IgD-negative memory B cell (primary cell): ENCODE measurements at regions not wholly inside any gene's neighbourhood (a gene's known extent, or its start where the extent isn't known, plus 50 kb on each side); places are given as distances from the start of the nearest gene placed in this dataset.
"Not testable (repeated sequence)": the region's sequence is repeated elsewhere in the genome, so short reads cannot be mapped to it uniquely, and the experiment has no call there.

Experiments
- H3K27ac Mint-ChIP-seq, 3 donors: one replicate each; pipeline ENCODE4 v1.8.0; 2020 to 2022; ENCODE audit warnings: mild to moderate bottlenecking in 3 of 3, mixed read lengths in 3 of 3, moderate library complexity in 1 of 3
- H3K27me3 Mint-ChIP-seq: one replicate; pipeline ENCODE4 v1.8.0; 2021; ENCODE audit warnings: mixed read lengths
- H3K36me3 Mint-ChIP-seq: one replicate; pipeline ENCODE4 v1.8.0; 2020; ENCODE audit warnings: mild to moderate bottlenecking, mixed read lengths
- H3K4me1 Mint-ChIP-seq, 3 donors: one replicate each; pipeline ENCODE4 v1.8.0; 2020 to 2022; ENCODE audit warnings: mixed read lengths in 3 of 3, mild to moderate bottlenecking in 1 of 3
- H3K4me3 Mint-ChIP-seq, 4 donors: one replicate each; pipeline ENCODE4 v1.8.0; 2020 to 2022; ENCODE audit warnings: mild to moderate bottlenecking in 4 of 4, mixed read lengths in 4 of 4, moderate library complexity in 3 of 4
- H3K9me3 Mint-ChIP-seq, 3 donors: one replicate each; pipeline ENCODE4 v1.8.0; 2020 to 2021; ENCODE audit warnings: mixed read lengths in 3 of 3, mild to moderate bottlenecking in 1 of 3

GRCh38 chr15:63434576-63435186, 53.0 kb upstream of the CA12 start:
- no peaks in the 10 kb centered on the region for H3K9me3 Mint-ChIP-seq
- H3K27me3 Mint-ChIP-seq: peaks cover 6% of the 10 kb centered on the region
- peaks cover 1% of the 10 kb centered on the region for H3K36me3 Mint-ChIP-seq
- no peak overlapping the region for H3K27ac Mint-ChIP-seq
- H3K4me1 Mint-ChIP-seq: peaks cover 0 to 6% (median 4%) of the 10 kb centered on the region in 3 donors
- H3K4me3 Mint-ChIP-seq: no peak overlapping the region

- Mint-ChIP-seq H3K4me3 (no peak overlapping the region), H3K4me1 (peaks cover 0 to 6% (median 4%) of the 10 kb centered on the region in 3 donors), H3K9me3 (no peaks in the 10 kb centered on the region), H3K27ac (no peak overlapping the region), H3K36me3 (peaks cover 1% of the 10 kb centered on the region), H3K27me3 (peaks cover 12% of the 10 kb centered on the region)
Observed at GRCh38 chr15:63435204-63435820, 53.7 kb upstream of the CA12 start.

GRCh38 chr15:63436341-63436740, 54.7 kb upstream of the CA12 start:
- peaks cover 12% of the 10 kb centered on the region for H3K27me3 Mint-ChIP-seq
- no peaks in the 10 kb centered on the region for H3K9me3 Mint-ChIP-seq
- H3K27ac Mint-ChIP-seq: no peak overlapping the region
- peaks cover 0 to 6% (median 4%) of the 10 kb centered on the region in 3 donors for H3K4me1 Mint-ChIP-seq
- H3K36me3 Mint-ChIP-seq: peaks cover 3% of the 10 kb centered on the region
- no peak overlapping the region for H3K4me3 Mint-ChIP-seq

- H3K27me3 Mint-ChIP-seq: peaks cover 12% of the 10 kb centered on the region
- no peaks in the 10 kb centered on the region for H3K9me3 Mint-ChIP-seq
- H3K4me3 Mint-ChIP-seq: no peak overlapping the region
- H3K4me1 Mint-ChIP-seq: peaks cover 0 to 6% (median 4%) of the 10 kb centered on the region in 3 donors
- H3K27ac Mint-ChIP-seq: no peak overlapping the region
- H3K36me3 Mint-ChIP-seq: peaks cover 2% of the 10 kb centered on the region
Observed at GRCh38 chr15:63436872-63437375, 55.3 kb upstream of the CA12 start.

- Mint-ChIP-seq H3K4me3 (no peak overlapping the region), H3K4me1 (peaks cover 0 to 6% (median 4%) of the 10 kb centered on the region in 3 donors), H3K27me3 (peaks cover 6% of the 10 kb centered on the region), H3K27ac (no peak overlapping the region), H3K9me3 (no peaks in the 10 kb centered on the region), H3K36me3 (peaks cover 2% of the 10 kb centered on the region)
Observed at GRCh38 chr15:63439536-63440264, 58.1 kb upstream of the CA12 start.

GRCh38 chr15:63440265-63440648, 58.6 kb upstream of the CA12 start:
- H3K9me3 Mint-ChIP-seq: no peaks in the 10 kb centered on the region
- peaks cover 6% of the 10 kb centered on the region for H3K27me3 Mint-ChIP-seq
- no peak overlapping the region for H3K27ac Mint-ChIP-seq
- peaks cover 0 to 6% (median 4%) of the 10 kb centered on the region in 3 donors for H3K4me1 Mint-ChIP-seq
- peaks cover 2% of the 10 kb centered on the region for H3K36me3 Mint-ChIP-seq
- H3K4me3 Mint-ChIP-seq: no peak overlapping the region

- H3K4me1 Mint-ChIP-seq: peaks cover 0 to 5% (median 2%) of the 10 kb centered on the region in 3 donors
- H3K27ac Mint-ChIP-seq: no peak overlapping the region
- H3K36me3 Mint-ChIP-seq: peaks cover 2% of the 10 kb centered on the region
- H3K9me3 Mint-ChIP-seq: no peaks in the 10 kb centered on the region
- peaks cover 6% of the 10 kb centered on the region for H3K27me3 Mint-ChIP-seq
- H3K4me3 Mint-ChIP-seq: no peak overlapping the region
Observed at GRCh38 chr15:63440756-63441155, 59.1 kb upstream of the CA12 start.

- Mint-ChIP-seq H3K4me1 (peaks cover 0 to 4% (median 1%) of the 10 kb centered on the region in 3 donors), H3K9me3 (no peaks in the 10 kb centered on the region), H3K4me3 (peak overlapping the region in 1 of 4 donors; percentile 20), H3K27ac (no peak overlapping the region), H3K36me3 (peaks cover 2% of the 10 kb centered on the region), H3K27me3 (peaks cover 6% of the 10 kb centered on the region)
Observed at GRCh38 chr15:63441266-63441665, 59.6 kb upstream of the CA12 start.

- no peak overlapping the region for H3K4me3 Mint-ChIP-seq
- no peak overlapping the region for H3K27ac Mint-ChIP-seq
- H3K9me3 Mint-ChIP-seq: no peaks in the 10 kb centered on the region
- peaks cover 2% of the 10 kb centered on the region for H3K36me3 Mint-ChIP-seq
- no peaks in the 10 kb centered on the region for H3K4me1 Mint-ChIP-seq
- peaks cover 6% of the 10 kb centered on the region for H3K27me3 Mint-ChIP-seq
Observed at GRCh38 chr15:63442080-63442479, 60.4 kb upstream of the CA12 start.

GRCh38 chr15:63444611-63445010, 59.8 kb upstream of the USP3 start:
- H3K4me3 Mint-ChIP-seq: no peak overlapping the region
- H3K27ac Mint-ChIP-seq: no peak overlapping the region
- H3K4me1 Mint-ChIP-seq: peaks cover 0 to 3% (median 3%) of the 10 kb centered on the region in 3 donors
- no peaks in the 10 kb centered on the region for H3K9me3 Mint-ChIP-seq
- peaks cover 2% of the 10 kb centered on the region for H3K36me3 Mint-ChIP-seq
- H3K27me3 Mint-ChIP-seq: peaks cover 6% of the 10 kb centered on the region

GRCh38 chr15:63446255-63446654, 58.1 kb upstream of the USP3 start:
- peaks cover 0 to 3% (median 3%) of the 10 kb centered on the region in 3 donors for H3K4me1 Mint-ChIP-seq
- no peaks in the 10 kb centered on the region for H3K36me3 Mint-ChIP-seq
- peaks cover 3% of the 10 kb centered on the region for H3K27me3 Mint-ChIP-seq
- H3K27ac Mint-ChIP-seq: peak overlapping the region in 2 of 3 donors; percentile 21 to 59
- no peaks in the 10 kb centered on the region for H3K9me3 Mint-ChIP-seq
- no peak overlapping the region for H3K4me3 Mint-ChIP-seq

- no peak overlapping the region for H3K4me3 Mint-ChIP-seq
- peaks cover 0 to 3% (median 3%) of the 10 kb centered on the region in 3 donors for H3K4me1 Mint-ChIP-seq
- no peak overlapping the region for H3K27ac Mint-ChIP-seq
- H3K27me3 Mint-ChIP-seq: peaks cover 3% of the 10 kb centered on the region
- H3K9me3 Mint-ChIP-seq: no peaks in the 10 kb centered on the region
- no peaks in the 10 kb centered on the region for H3K36me3 Mint-ChIP-seq
Observed at GRCh38 chr15:63447017-63447676, 57.2 kb upstream of the USP3 start.

GRCh38 chr15:63448266-63448665, 56.1 kb upstream of the USP3 start:
- Mint-ChIP-seq H3K36me3 (no peaks in the 10 kb centered on the region), H3K9me3 (no peaks in the 10 kb centered on the region), H3K4me3 (peak overlapping the region in 1 of 4 donors; percentile 11), H3K4me1 (peaks cover 0 to 3% (median 3%) of the 10 kb centered on the region in 3 donors), H3K27ac (peak overlapping the region in 1 of 3 donors; percentile 47), H3K27me3 (peaks cover 3% of the 10 kb centered on the region)

GRCh38 chr15:63448872-63449555, 55.4 kb upstream of the USP3 start:
- not testable (repeated sequence) for H3K4me3 Mint-ChIP-seq, H3K9me3 Mint-ChIP-seq, H3K36me3 Mint-ChIP-seq, H3K27me3 Mint-ChIP-seq, H3K4me1 Mint-ChIP-seq
- peak overlapping the region in 1 of 3 donors; percentile 47 for H3K27ac Mint-ChIP-seq
